Naive thymus-derived CD4-positive, alpha-beta T cell (primary cell): ENCODE measurements at regions not wholly inside any gene's neighbourhood (a gene's known extent, or its start where the extent isn't known, plus 50 kb on each side); places are given as distances from the start of the nearest gene placed in this dataset.

Experiments used
- ATAC-seq: fragments of 150-1000 bp; cut with Tn5 transposase; 2 replicates; pipeline ENCODE4 v1.10.0; 2021; ENCODE audit warnings: mild to moderate bottlenecking, moderate library complexity
- CTCF ChIA-PET: fragments of 350-600 bp; sonication (Branson Sonifier 250); formaldehyde crosslinking; loops from one replicate; lab custom pipeline; 2021; ENCODE audit warnings: antibody characterized with exemption; lab: Charles Lee
- POLR2A ChIA-PET: fragments of 350-600 bp; sonication (Branson Sonifier 250); formaldehyde crosslinking; loops from one replicate; lab custom pipeline; 2021; ENCODE audit warnings: antibody characterized with exemption, inconsistent platforms; lab: Charles Lee
- DNase-seq, 9 donors: peaks; one replicate each; pipeline versions ENCODE4 v3.0.0 to v3.0.0-alpha.2; 2020 to 2022; ENCODE audit warnings: mixed read lengths in 1 of 9
- H3K27ac ChIP-seq: one replicate; pipeline ENCODE4 v1.7.0; 2013; ENCODE audit warnings: mild to moderate bottlenecking, low read depth, low read length, moderate library complexity
- H3K27me3 ChIP-seq, 2 donors: one replicate each; pipeline ENCODE4 v1.7.0; 2013; ENCODE audit warnings: low read length in 2 of 2, mild to moderate bottlenecking in 2 of 2, moderate library complexity in 2 of 2; ENCODE audit not compliant: control insufficient read depth in 2 of 2, insufficient read depth in 2 of 2
- H3K36me3 ChIP-seq, 3 experiments: 1 replicate in 2 of 3; 2 replicates in 1 of 3; pipeline ENCODE4 v1.7.0; 2013; ENCODE audit warnings: low read length in 3 of 3, mild to moderate bottlenecking in 3 of 3, moderate library complexity in 1 of 3; ENCODE audit not compliant: insufficient read depth in 3 of 3, control insufficient read depth in 2 of 3
- H3K4me1 ChIP-seq, 2 donors: one replicate each; pipeline ENCODE4 v1.7.0; 2013; ENCODE audit warnings: low read length in 2 of 2, mild to moderate bottlenecking in 2 of 2, moderate library complexity in 1 of 2; ENCODE audit not compliant: control insufficient read depth in 2 of 2, insufficient read depth in 2 of 2
- H3K4me3 ChIP-seq: 2 replicates; pipeline ENCODE4 v1.7.0; 2013; ENCODE audit warnings: mild to moderate bottlenecking, low read length
- H3K9me3 ChIP-seq, 3 experiments: 1 replicate in 2 of 3; 2 replicates in 1 of 3; pipeline ENCODE4 v1.7.0; 2013; ENCODE audit warnings: low read length in 3 of 3; ENCODE audit not compliant: control insufficient read depth in 2 of 3
- H3K27ac Mint-ChIP-seq, 9 donors: one replicate each; pipeline ENCODE4 v1.8.0; 2020 to 2022; ENCODE audit warnings: mixed read lengths in 9 of 9, mild to moderate bottlenecking in 8 of 9, moderate library complexity in 5 of 9, inconsistent platforms in 2 of 9
- H3K27me3 Mint-ChIP-seq, 5 donors: one replicate each; pipeline ENCODE4 v1.8.0; 2021 to 2022; ENCODE audit warnings: mixed read lengths in 5 of 5, mild to moderate bottlenecking in 1 of 5
- H3K36me3 Mint-ChIP-seq, 5 donors: one replicate each; pipeline ENCODE4 v1.8.0; 2020 to 2022; ENCODE audit warnings: mixed read lengths in 5 of 5, mild to moderate bottlenecking in 3 of 5, inconsistent platforms in 1 of 5
- H3K4me1 Mint-ChIP-seq, 7 donors: one replicate each; pipeline ENCODE4 v1.8.0; 2020 to 2022; ENCODE audit warnings: mixed read lengths in 7 of 7, mild to moderate bottlenecking in 3 of 7, inconsistent platforms in 1 of 7
- H3K4me3 Mint-ChIP-seq, 10 donors: one replicate each; pipeline ENCODE4 v1.8.0; 2020 to 2022; ENCODE audit warnings: mild to moderate bottlenecking in 10 of 10, mixed read lengths in 10 of 10, moderate library complexity in 6 of 10, inconsistent platforms in 2 of 10
- H3K9me3 Mint-ChIP-seq, 11 donors: one replicate each; pipeline ENCODE4 v1.8.0; 2020 to 2022; ENCODE audit warnings: mixed read lengths in 11 of 11, mild to moderate bottlenecking in 4 of 11, inconsistent platforms in 1 of 11, moderate library complexity in 1 of 11
- intact Hi-C, 2 donors: fragments of 100-400 bp; cut with micrococcal nuclease; formaldehyde crosslinking; loops; one replicate each; pipeline ENCODE4 v1.15.1; 2023

DNA sequence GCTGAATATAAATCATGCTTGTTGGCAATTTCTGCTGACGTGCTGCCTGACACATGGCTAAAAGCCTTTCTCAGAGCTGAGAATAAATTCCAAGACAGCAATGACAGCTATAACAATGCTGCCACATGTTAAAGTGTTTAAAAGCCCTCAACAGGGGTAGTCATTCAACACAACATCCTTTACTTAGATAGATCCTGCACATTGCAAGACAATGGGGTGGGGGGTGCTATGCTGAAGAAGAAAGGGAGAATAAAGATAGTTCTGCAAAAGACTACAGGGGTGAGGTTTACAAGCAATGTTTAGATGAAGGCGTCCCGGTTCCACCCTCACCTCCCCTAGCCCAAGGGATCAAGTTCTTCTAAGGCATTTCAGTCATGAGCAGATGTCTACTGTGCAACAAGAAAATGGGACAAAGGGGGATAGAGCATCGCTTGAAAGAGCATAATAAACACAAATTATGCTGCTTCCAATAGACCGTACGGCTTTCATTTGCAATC, 291.0 kb upstream of the ACVR2A start:
- DNase-seq (no peak), ATAC-seq (no peak)
- no peak overlapping the region for H3K27ac Mint-ChIP-seq
- no peaks in the 10 kb centered on the region for H3K4me1 ChIP-seq
- H3K27me3 Mint-ChIP-seq: peaks cover 0 to 3% (median 0%) of the 10 kb centered on the region in 5 donors
- H3K36me3 ChIP-seq: no peaks in the 10 kb centered on the region
- POLR2A ChIA-PET: no interaction called here
- no peak overlapping the region for H3K27ac ChIP-seq
- CTCF ChIA-PET: no interaction called here
- no peaks in the 10 kb centered on the region for H3K9me3 ChIP-seq
- H3K4me3 ChIP-seq: no peak overlapping the region
- peaks cover 0 to 6% (median 0%) of the 10 kb centered on the region in 11 donors for H3K9me3 Mint-ChIP-seq
- H3K36me3 Mint-ChIP-seq: peaks cover 0 to 3% (median 0%) of the 10 kb centered on the region in 5 donors
- intact Hi-C loops: no loop called here
- H3K4me1 Mint-ChIP-seq: peaks cover 0 to 7% (median 2%) of the 10 kb centered on the region in 7 donors
- H3K4me3 Mint-ChIP-seq: no peak overlapping the region
- no peaks in the 10 kb centered on the region for H3K27me3 ChIP-seq

DNA sequence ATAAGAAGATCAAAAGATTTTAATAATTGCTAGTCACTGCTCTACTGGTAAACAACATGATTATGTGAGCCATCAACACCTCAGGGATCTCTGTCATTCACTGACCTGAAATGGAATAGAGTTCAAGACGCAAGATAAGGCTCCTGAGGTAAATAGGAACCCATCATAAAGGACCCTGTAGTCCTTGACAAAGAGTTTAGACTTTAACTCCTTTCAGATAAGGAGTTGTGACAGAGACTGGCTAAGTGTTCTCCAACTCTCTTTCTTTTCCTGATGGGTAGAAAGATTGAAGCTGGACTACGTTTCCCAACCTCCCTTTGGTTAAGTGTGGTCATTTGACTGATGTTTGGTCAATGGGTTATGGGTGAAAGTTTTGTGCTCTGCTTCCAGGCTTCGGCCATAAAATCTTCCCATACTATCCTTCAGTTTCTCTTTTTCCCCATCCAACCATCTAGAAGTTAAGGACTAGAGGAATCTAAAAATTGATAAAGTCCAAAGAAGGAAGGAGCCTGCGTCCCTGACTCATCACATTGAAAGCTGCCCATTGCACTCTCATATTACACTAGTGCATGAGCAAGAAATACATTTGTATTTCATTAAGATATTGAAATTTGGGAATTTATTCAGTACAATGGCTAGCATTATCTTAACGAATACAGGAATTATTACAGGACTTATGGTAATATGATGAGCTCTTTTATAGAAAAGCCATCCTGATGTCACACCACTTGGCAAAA, 293.7 kb upstream of the ACVR2A start:
- Histone ChIP-seq H3K27me3 (no peaks in the 10 kb centered on the region), H3K27ac (no peak overlapping the region), H3K9me3 (no peaks in the 10 kb centered on the region), H3K36me3 (no peaks in the 10 kb centered on the region), H3K4me3 (no peak overlapping the region), H3K4me1 (no peaks in the 10 kb centered on the region)
- DNase-seq (no peak), ATAC-seq (no peak)
- Mint-ChIP-seq H3K9me3 (peaks cover 0 to 8% (median 0%) of the 10 kb centered on the region in 11 donors), H3K36me3 (peaks cover 0 to 2% (median 0%) of the 10 kb centered on the region in 5 donors), H3K4me1 (peaks cover 0 to 13% (median 0%) of the 10 kb centered on the region in 7 donors), H3K27ac (no peak overlapping the region), H3K27me3 (peaks cover 0 to 3% (median 0%) of the 10 kb centered on the region in 5 donors), H3K4me3 (no peak overlapping the region)
- POLR2A ChIA-PET: no interaction called here
- CTCF ChIA-PET: interaction anchor here (0.6 kb wide), 1 partner anchor 9 kb away, joined by 3 read pairs; no protein-coding TSS in a partner anchor
- intact Hi-C loops: no loop called here

GRCh38 chr2:147549054-147549453, 295.8 kb upstream of the ACVR2A start:
- Histone ChIP-seq H3K36me3 (no peaks in the 10 kb centered on the region), H3K4me1 (no peaks in the 10 kb centered on the region), H3K9me3 (no peaks in the 10 kb centered on the region), H3K4me3 (no peak overlapping the region), H3K27ac (no peak overlapping the region), H3K27me3 (no peaks in the 10 kb centered on the region)
- ChIA-PET POLR2A (no interaction called here), CTCF (no interaction called here)
- Mint-ChIP-seq H3K27me3 (peaks cover 0 to 3% (median 0%) of the 10 kb centered on the region in 5 donors), H3K4me3 (no peak overlapping the region), H3K9me3 (peaks cover 0 to 15% (median 0%) of the 10 kb centered on the region in 11 donors), H3K36me3 (peaks cover 0 to 5% (median 0%) of the 10 kb centered on the region in 5 donors), H3K27ac (no peak overlapping the region), H3K4me1 (peaks cover 0 to 21% (median 0%) of the 10 kb centered on the region in 7 donors)
- no peak for ATAC-seq
- no peak for DNase-seq
- intact Hi-C loops: no loop called here

DNA sequence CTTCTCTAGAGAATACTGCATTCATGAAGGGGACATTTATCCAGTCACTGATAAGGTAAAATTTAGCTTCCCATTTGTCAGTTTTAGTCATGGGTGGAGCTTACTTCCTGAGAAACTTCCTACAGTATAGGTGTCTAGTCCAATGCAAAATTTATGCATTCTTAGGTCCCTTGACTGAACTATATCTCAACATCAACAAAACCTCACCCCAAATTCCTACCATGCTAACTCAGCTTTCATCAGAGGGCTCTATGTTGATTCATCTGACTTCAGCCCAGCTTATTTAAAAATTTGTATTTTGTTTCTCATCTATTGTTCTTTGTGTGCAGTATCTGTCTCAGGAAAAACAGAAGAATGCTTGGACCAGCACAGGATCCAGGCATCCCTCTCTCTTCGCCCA, 296.4 kb upstream of the ACVR2A start:
- Mint-ChIP-seq H3K36me3 (peaks cover 0 to 5% (median 0%) of the 10 kb centered on the region in 5 donors), H3K9me3 (peaks cover 0 to 13% (median 0%) of the 10 kb centered on the region in 11 donors), H3K27me3 (peaks cover 0 to 3% (median 0%) of the 10 kb centered on the region in 5 donors), H3K4me3 (no peak overlapping the region), H3K27ac (no peak overlapping the region), H3K4me1 (peaks cover 0 to 21% (median 0%) of the 10 kb centered on the region in 7 donors)
- Histone ChIP-seq H3K27me3 (no peaks in the 10 kb centered on the region), H3K4me3 (no peak overlapping the region), H3K4me1 (no peaks in the 10 kb centered on the region), H3K27ac (no peak overlapping the region), H3K36me3 (no peaks in the 10 kb centered on the region), H3K9me3 (no peaks in the 10 kb centered on the region)
- no peak for DNase-seq
- intact Hi-C loops: no loop called here
- POLR2A ChIA-PET: no interaction called here
- ATAC-seq: no peak
- CTCF ChIA-PET: interaction anchor here (0.6 kb wide), 1 partner anchor 113 kb away, joined by 4 read pairs; no protein-coding TSS in a partner anchor

- POLR2A ChIA-PET: no interaction called here
- CTCF ChIA-PET: no interaction called here
- no peak overlapping the region for H3K4me3 Mint-ChIP-seq
- no peaks in the 10 kb centered on the region for H3K27me3 Mint-ChIP-seq
- H3K36me3 Mint-ChIP-seq: peaks cover 0 to 3% (median 0%) of the 10 kb centered on the region in 5 donors
- H3K4me1 Mint-ChIP-seq: peaks cover 0 to 21% (median 0%) of the 10 kb centered on the region in 7 donors
- Histone ChIP-seq H3K4me3 (no peak overlapping the region), H3K36me3 (no peaks in the 10 kb centered on the region), H3K27ac (no peak overlapping the region), H3K27me3 (no peaks in the 10 kb centered on the region), H3K4me1 (no peaks in the 10 kb centered on the region), H3K9me3 (no peaks in the 10 kb centered on the region)
- peaks cover 0 to 13% (median 0%) of the 10 kb centered on the region in 11 donors for H3K9me3 Mint-ChIP-seq
- no peak for ATAC-seq
- no peak overlapping the region for H3K27ac Mint-ChIP-seq
- intact Hi-C loops: no loop called here
- no peak for DNase-seq
Observed at GRCh38 chr2:147547440-147547839, 297.4 kb upstream of the ACVR2A start.

DNA sequence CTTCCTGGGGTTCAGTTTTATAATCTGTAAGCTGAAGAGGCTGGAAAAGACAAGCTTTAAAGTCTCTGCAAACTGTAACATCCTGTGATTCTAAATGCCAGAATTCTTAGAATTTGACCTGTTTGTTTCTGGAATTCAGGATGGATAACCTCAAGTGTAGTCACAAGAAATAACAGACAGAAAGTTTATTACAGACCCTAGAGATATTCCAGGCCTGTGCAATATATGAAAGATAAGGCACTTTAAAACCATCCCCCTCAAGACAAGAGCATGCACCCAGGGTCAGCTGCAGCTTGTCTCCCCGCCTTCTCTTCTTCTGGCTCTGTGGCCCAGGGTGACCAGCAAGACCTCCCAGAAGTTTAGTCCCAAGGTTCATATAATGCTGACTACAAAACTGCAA, 298.7 kb upstream of the ACVR2A start:
- Histone ChIP-seq H3K4me3 (no peak overlapping the region), H3K27ac (no peak overlapping the region), H3K36me3 (no peaks in the 10 kb centered on the region), H3K27me3 (no peaks in the 10 kb centered on the region), H3K9me3 (no peaks in the 10 kb centered on the region), H3K4me1 (no peaks in the 10 kb centered on the region)
- no peaks in the 10 kb centered on the region for H3K27me3 Mint-ChIP-seq
- peaks cover 0 to 25% (median 0%) of the 10 kb centered on the region in 7 donors for H3K4me1 Mint-ChIP-seq
- intact Hi-C loops: no loop called here
- ChIA-PET POLR2A (no interaction called here), CTCF (no interaction called here)
- peak overlapping the region in 1 of 10 donors; percentile 25 for H3K4me3 Mint-ChIP-seq
- H3K27ac Mint-ChIP-seq: peak overlapping the region in 1 of 9 donors; percentile 20
- no peak for ATAC-seq
- no peak for DNase-seq
- H3K36me3 Mint-ChIP-seq: peaks cover 0 to 9% (median 0%) of the 10 kb centered on the region in 5 donors
- peaks cover 0 to 15% (median 0%) of the 10 kb centered on the region in 11 donors for H3K9me3 Mint-ChIP-seq
